CD14-positive monocyte (primary cell): ENCODE measurements at regions not wholly inside any gene's neighbourhood (a gene's known extent, or its start where the extent isn't known, plus 50 kb on each side); places are given as distances from the start of the nearest gene placed in this dataset.

Experiments used
- DNase-seq, 3 donors: peaks; one replicate each; pipeline ENCODE4 v3.0.0-alpha.2; 2011 to 2022
- H2AFZ ChIP-seq: 2 replicates; pipeline ENCODE4 v1.6.0; 2012; ENCODE audit warnings: mild to moderate bottlenecking, low read depth, low read length, inconsistent platforms; ENCODE audit not compliant: insufficient read depth, poor library complexity, severe bottlenecking
- H3K27ac ChIP-seq, 2 donors: 1 replicate in 1 of 2; 2 replicates in 1 of 2; pipeline ENCODE4 v1.5.1; 2012 to 2013; ENCODE audit warnings: low read length in 2 of 2, control low read depth in 1 of 2, inconsistent platforms in 1 of 2, low read depth in 1 of 2, mild to moderate bottlenecking in 1 of 2
- H3K27me3 ChIP-seq, 2 donors: one replicate each; pipeline versions ENCODE4 v1.6.0 to v1.6.1; 2011 to 2013; ENCODE audit warnings: low read length in 2 of 2; ENCODE audit not compliant: control insufficient read depth in 2 of 2, insufficient read depth in 2 of 2
- H3K36me3 ChIP-seq, 2 donors: replicated peaks in 1 of 2; 1 replicate in 1 of 2; 2 replicates in 1 of 2; pipeline versions ENCODE4 v1.5.1 to v1.6.1; 2012 to 2013; ENCODE audit warnings: low read length in 2 of 2, control low read depth in 1 of 2, inconsistent platforms in 1 of 2, mild to moderate bottlenecking in 1 of 2; ENCODE audit not compliant: insufficient read depth in 2 of 2, control insufficient read depth in 1 of 2
- H3K4me1 ChIP-seq, 2 donors: 1 replicate in 1 of 2; 2 replicates in 1 of 2; pipeline versions ENCODE4 v1.5.1 to v1.6.1; 2012 to 2013; ENCODE audit warnings: low read length in 2 of 2, control low read depth in 1 of 2, inconsistent platforms in 1 of 2, mild to moderate bottlenecking in 1 of 2, moderate library complexity in 1 of 2; ENCODE audit not compliant: insufficient read depth in 2 of 2, control insufficient read depth in 1 of 2
- H3K4me2 ChIP-seq: replicated peaks from 2 replicates; pipeline ENCODE3; 2012; ENCODE audit warnings: low read length, moderate library complexity, mild to moderate bottlenecking; ENCODE audit not compliant: poor library complexity, severe bottlenecking; ENCODE audit errors: extremely low read depth
- H3K4me3 ChIP-seq, 3 experiments: fragments of 200-600 bp in 1 of 3; sonication (generic) in 1 of 3; replicated peaks in 1 of 3; 1 replicate in 2 of 3; 2 replicates in 1 of 3; pipeline ENCODE4 v1.5.1; 2011 to 2013; ENCODE audit warnings: low read length in 3 of 3, mild to moderate bottlenecking in 3 of 3, control low read depth in 2 of 3, low read depth in 2 of 3, inconsistent platforms in 1 of 3, moderate library complexity in 1 of 3
- H3K79me2 ChIP-seq: 2 replicates; pipeline ENCODE4 v1.6.0; 2012; ENCODE audit warnings: mild to moderate bottlenecking, control low read depth, inconsistent platforms, low read length, moderate library complexity; ENCODE audit not compliant: insufficient read depth
- H3K9ac ChIP-seq: 2 replicates; pipeline ENCODE4 v1.6.0; 2017; ENCODE audit warnings: low read length, mild to moderate bottlenecking; ENCODE audit not compliant: insufficient read depth, poor library complexity, severe bottlenecking
- H3K9me3 ChIP-seq, 2 donors: replicated peaks in 1 of 2; 1 replicate in 1 of 2; 2 replicates in 1 of 2; pipeline versions ENCODE4 v1.5.1 to v1.6.1; 2012 to 2013; ENCODE audit warnings: low read length in 2 of 2, control low read depth in 1 of 2; ENCODE audit not compliant: control insufficient read depth in 1 of 2, insufficient read depth in 1 of 2
- H4K20me1 ChIP-seq: 2 replicates; pipeline ENCODE4 v1.6.0; 2012; ENCODE audit warnings: mild to moderate bottlenecking, low read length, control low read depth, moderate library complexity; ENCODE audit not compliant: insufficient read depth
- H3K27ac Mint-ChIP-seq, 7 donors: one replicate each; pipeline ENCODE4 v1.8.0; 2020; ENCODE audit warnings: mild to moderate bottlenecking in 7 of 7, mixed read lengths in 7 of 7, moderate library complexity in 6 of 7, inconsistent platforms in 2 of 7
- H3K27me3 Mint-ChIP-seq, 3 donors: one replicate each; pipeline ENCODE4 v1.8.0; 2021 to 2022; ENCODE audit warnings: low read depth in 3 of 3, mild to moderate bottlenecking in 3 of 3, mixed read lengths in 3 of 3, moderate library complexity in 3 of 3, inconsistent platforms in 1 of 3
- H3K36me3 Mint-ChIP-seq, 2 donors: one replicate each; pipeline ENCODE4 v1.8.0; 2020; ENCODE audit warnings: mixed read lengths in 2 of 2, inconsistent platforms in 1 of 2, mild to moderate bottlenecking in 1 of 2
- H3K4me1 Mint-ChIP-seq: one replicate; pipeline ENCODE4 v1.8.0; 2020; ENCODE audit warnings: mild to moderate bottlenecking, mixed read lengths
- H3K4me3 Mint-ChIP-seq, 2 donors: one replicate each; pipeline ENCODE4 v1.8.0; 2020; ENCODE audit warnings: mild to moderate bottlenecking in 2 of 2, mixed read lengths in 2 of 2, moderate library complexity in 1 of 2
- H3K9me3 Mint-ChIP-seq, 7 donors: one replicate each; pipeline ENCODE4 v1.8.0; 2020 to 2022; ENCODE audit warnings: mixed read lengths in 7 of 7, mild to moderate bottlenecking in 6 of 7, moderate library complexity in 6 of 7, inconsistent platforms in 2 of 7
- WGBS: methylation state at CpG from one replicate; pipeline ENCODE4 v1.1.5; 2013; ENCODE audit warnings: missing lambda C conversion rate; ENCODE audit not compliant: insufficient coverage; 5-methylcytosine and 5-hydroxymethylcytosine counted together
- intact Hi-C, 2 donors: fragments of 100-400 bp; cut with micrococcal nuclease; formaldehyde crosslinking; loops; one replicate each; pipeline versions ENCODE4 v1.15.0 to v1.15.1; 2023
- TF ChIP-seq, protein P1 (sequence below): fragments of 200-600 bp; IDR thresholded peaks from one replicate; pipeline ENCODE4 v1.8.0; 2022; ENCODE audit warnings: antibody characterized with exemption, mild to moderate bottlenecking

DNA sequence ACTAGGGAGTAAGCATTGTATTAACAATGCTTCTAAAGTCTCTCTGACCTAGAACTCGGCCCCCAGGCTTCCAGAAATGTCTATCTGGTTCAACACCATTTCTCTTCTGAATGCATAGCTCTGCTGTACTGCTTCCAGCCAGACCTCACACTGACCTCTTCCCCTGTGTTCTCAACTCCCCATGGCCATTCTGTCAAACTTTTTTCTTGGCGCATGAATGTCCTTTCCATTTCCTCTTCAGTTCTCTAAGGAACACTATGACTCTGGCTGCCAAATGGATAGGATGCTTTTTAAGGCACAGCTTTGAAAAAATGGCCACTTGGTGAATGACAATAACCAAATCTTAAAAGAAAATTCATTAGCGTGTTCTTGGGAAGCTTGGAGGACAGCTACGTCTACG is 425.8 kb downstream of the ETV1 start:
- Histone ChIP-seq H3K9me3 (no peaks in the 10 kb centered on the region), H2AFZ (no peak overlapping the region), H3K36me3 (no peaks in the 10 kb centered on the region), H3K4me3 (no peak overlapping the region), H3K9ac (no peak overlapping the region), H3K27me3 (no peaks in the 10 kb centered on the region), H3K27ac (no peak overlapping the region), H3K4me2 (no peak overlapping the region), H4K20me1 (no peaks in the 10 kb centered on the region), H3K79me2 (no peaks in the 10 kb centered on the region), H3K4me1 (no peaks in the 10 kb centered on the region)
- Mint-ChIP-seq H3K9me3 (peaks cover 0 to 5% (median 0%) of the 10 kb centered on the region in 7 donors), H3K36me3 (no peaks in the 10 kb centered on the region), H3K4me1 (no peaks in the 10 kb centered on the region), H3K27me3 (peaks cover 0 to 1% (median 0%) of the 10 kb centered on the region in 3 donors), H3K27ac (no peak overlapping the region), H3K4me3 (no peak overlapping the region)
- intact Hi-C loops: no loop called here
- WGBS: 100% methylated on average over 1 of the region's 5 CpGs
- DNase-seq: no peak
- TF ChIP-seq, protein P1, sequence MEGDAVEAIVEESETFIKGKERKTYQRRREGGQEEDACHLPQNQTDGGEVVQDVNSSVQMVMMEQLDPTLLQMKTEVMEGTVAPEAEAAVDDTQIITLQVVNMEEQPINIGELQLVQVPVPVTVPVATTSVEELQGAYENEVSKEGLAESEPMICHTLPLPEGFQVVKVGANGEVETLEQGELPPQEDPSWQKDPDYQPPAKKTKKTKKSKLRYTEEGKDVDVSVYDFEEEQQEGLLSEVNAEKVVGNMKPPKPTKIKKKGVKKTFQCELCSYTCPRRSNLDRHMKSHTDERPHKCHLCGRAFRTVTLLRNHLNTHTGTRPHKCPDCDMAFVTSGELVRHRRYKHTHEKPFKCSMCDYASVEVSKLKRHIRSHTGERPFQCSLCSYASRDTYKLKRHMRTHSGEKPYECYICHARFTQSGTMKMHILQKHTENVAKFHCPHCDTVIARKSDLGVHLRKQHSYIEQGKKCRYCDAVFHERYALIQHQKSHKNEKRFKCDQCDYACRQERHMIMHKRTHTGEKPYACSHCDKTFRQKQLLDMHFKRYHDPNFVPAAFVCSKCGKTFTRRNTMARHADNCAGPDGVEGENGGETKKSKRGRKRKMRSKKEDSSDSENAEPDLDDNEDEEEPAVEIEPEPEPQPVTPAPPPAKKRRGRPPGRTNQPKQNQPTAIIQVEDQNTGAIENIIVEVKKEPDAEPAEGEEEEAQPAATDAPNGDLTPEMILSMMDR: no peak

DNA sequence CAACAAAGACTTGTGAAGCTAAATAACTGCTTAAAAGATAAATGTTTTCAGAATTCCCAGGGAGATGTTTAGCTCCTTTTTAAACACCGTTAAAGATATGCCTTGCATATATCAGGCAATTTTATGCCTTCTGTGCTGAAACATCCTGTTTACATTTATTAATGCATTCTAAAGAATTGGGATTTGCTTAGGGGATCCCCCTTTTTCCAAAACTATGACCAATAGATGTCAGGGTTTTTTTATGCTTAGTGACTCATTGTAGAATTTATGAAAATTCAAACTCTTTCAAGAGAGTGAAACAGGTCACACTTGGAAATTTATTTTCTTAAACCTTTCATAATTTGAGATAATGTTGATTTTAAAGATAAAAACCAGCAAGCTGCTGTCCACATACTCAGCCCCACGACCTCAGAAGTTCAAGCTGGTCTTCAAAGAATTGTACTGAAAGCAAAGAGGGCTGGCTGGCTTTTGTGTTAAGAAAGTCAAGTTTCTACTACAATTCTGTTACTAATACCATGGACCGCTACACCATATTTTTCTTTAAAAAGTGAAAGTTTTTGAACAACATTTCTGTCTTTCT is 411.8 kb downstream of the ETV1 start:
- H3K9me3 Mint-ChIP-seq: peaks cover 0 to 6% (median 3%) of the 10 kb centered on the region in 7 donors
- no CpG with 5 or more reads among the region's 3 CpGs for WGBS
- H2AFZ ChIP-seq: no peak overlapping the region

More for the DNA sequence above, 411.8 kb downstream of the ETV1 start:
- Mint-ChIP-seq H3K27me3 (peaks cover 0 to 2% (median 0%) of the 10 kb centered on the region in 3 donors), H3K36me3 (no peaks in the 10 kb centered on the region), H3K4me1 (no peaks in the 10 kb centered on the region), H3K4me3 (no peak overlapping the region), H3K27ac (no peak overlapping the region)
- TF ChIP-seq, protein P1: no peak
- Histone ChIP-seq H3K27ac (no peak overlapping the region), H4K20me1 (no peaks in the 10 kb centered on the region), H3K4me3 (no peak overlapping the region), H3K9me3 (peaks cover 0 to 4% of the 10 kb centered on the region in 2 donors), H3K4me2 (no peak overlapping the region), H3K27me3 (no peaks in the 10 kb centered on the region), H3K36me3 (no peaks in the 10 kb centered on the region), H3K9ac (no peak overlapping the region), H3K79me2 (no peaks in the 10 kb centered on the region), H3K4me1 (no peaks in the 10 kb centered on the region)
- DNase-seq: no peak
- intact Hi-C loops: no loop called here
